Thyroid gland (tissue), 4 donors: ENCODE measurements at regions not wholly inside any gene's neighbourhood (a gene's known extent, or its start where the extent isn't known, plus 50 kb on each side); places are given as distances from the start of the nearest gene placed in this dataset.

Source experiments
- DNase-seq, 2 donors: peaks; one replicate each; pipeline ENCODE4 v3.0.0-alpha.2; 2019
- H3K27ac ChIP-seq, 3 donors: fragments of 200-600 bp; sonication (generic); 1 replicate in 2 of 3; 2 replicates in 1 of 3; pipeline ENCODE4 v1.5.1; 2016 to 2019; ENCODE audit warnings: mild to moderate bottlenecking in 1 of 3, moderate library complexity in 1 of 3
- H3K27me3 ChIP-seq: fragments of 200-600 bp; sonication (generic); one replicate; pipeline ENCODE4 v1.5.1; 2019
- H3K36me3 ChIP-seq, 2 donors: fragments of 200-600 bp; sonication (generic); one replicate each; pipeline ENCODE4 v1.5.1; 2016 to 2019
- H3K4me1 ChIP-seq, 2 donors: fragments of 200-600 bp; sonication (generic); one replicate each; pipeline ENCODE4 v1.5.1; 2017 to 2019
- H3K4me3 ChIP-seq, 3 donors: fragments of 200-600 bp; sonication (generic); replicated peaks in 1 of 3; 1 replicate in 2 of 3; 2 replicates in 1 of 3; pipeline ENCODE4 v1.5.1; 2016; ENCODE audit warnings: mild to moderate bottlenecking in 1 of 3
- H3K9me3 ChIP-seq: fragments of 200-600 bp; sonication (generic); one replicate; pipeline ENCODE4 v1.5.1; 2017
- CTCF ChIP-seq, 6 experiments: fragments of 200-600 bp in 3 of 6; fragments of 450-650 bp in 3 of 6; sonication (generic) in 3 of 6; IDR thresholded peaks; one replicate each; pipeline ENCODE4 v1.5.1; 2016 to 2019; ENCODE audit warnings: antibody characterized with exemption in 6 of 6, mild to moderate bottlenecking in 2 of 6, inconsistent platforms in 1 of 6, moderate library complexity in 1 of 6
- POLR2A ChIP-seq, 2 donors: fragments of 450-650 bp; IDR thresholded peaks; one replicate each; pipeline ENCODE4 v1.6.1; 2017; ENCODE audit warnings: antibody characterized with exemption in 2 of 2, mild to moderate bottlenecking in 2 of 2, moderate library complexity in 1 of 2
- WGBS, 2 donors: methylation state at CpG; one replicate each; pipeline ENCODE4 v1.1.5; 2017; 5-methylcytosine and 5-hydroxymethylcytosine counted together
- intact Hi-C: fragments of 100-400 bp; cut with DNase I; formaldehyde crosslinking; loops from one replicate; pipeline ENCODE4 v1.15.1; 2023

GRCh38 chr17:71147906-71148305 is 972.9 kb upstream of the SOX9 start:
- H3K36me3 ChIP-seq: no peaks in the 10 kb centered on the region
- H3K4me3 ChIP-seq: no peak overlapping the region
- no peak for TF ChIP-seq CTCF (IDR thresholded peaks at IDR 0.05)
- TF ChIP-seq POLR2A (IDR thresholded peaks at IDR 0.05): no peak
- no peaks in the 10 kb centered on the region for H3K27me3 ChIP-seq
- intact Hi-C loops: no loop called here
- no peaks in the 10 kb centered on the region for H3K9me3 ChIP-seq
- H3K27ac ChIP-seq: no peak overlapping the region
- H3K4me1 ChIP-seq: no peaks in the 10 kb centered on the region
- no peak for DNase-seq
- 83 to 86% methylated on average over 10 of the region's 10 CpGs for WGBS, 2 donors

DNA sequence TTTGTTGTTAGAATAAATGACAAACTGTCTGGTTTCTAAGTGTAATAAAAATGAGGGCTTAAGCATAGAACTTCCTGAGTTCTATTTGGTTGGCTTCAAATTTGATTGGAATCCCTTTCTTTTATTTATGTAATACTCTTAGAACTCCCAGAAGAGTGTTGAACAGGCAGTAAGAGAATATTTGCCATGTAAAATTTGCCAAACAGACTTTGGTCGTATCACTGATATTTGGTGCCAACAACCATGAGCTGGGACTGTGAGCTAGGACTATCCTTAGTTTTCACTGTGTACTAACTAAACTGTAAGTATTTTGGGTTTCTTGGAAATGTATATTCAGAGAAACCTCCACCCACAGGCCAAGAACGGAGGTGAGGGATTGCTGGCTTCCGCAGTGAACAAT is 971.2 kb upstream of the SOX9 start:
- DNase-seq: no peak
- TF ChIP-seq CTCF (IDR thresholded peaks at IDR 0.05) (no peak), POLR2A (IDR thresholded peaks at IDR 0.05) (no peak)
- Histone ChIP-seq H3K36me3 (no peaks in the 10 kb centered on the region), H3K4me3 (no peak overlapping the region), H3K4me1 (no peaks in the 10 kb centered on the region), H3K27me3 (no peaks in the 10 kb centered on the region), H3K27ac (no peak overlapping the region), H3K9me3 (no peaks in the 10 kb centered on the region)
- intact Hi-C loops: no loop called here
- WGBS, 2 donors: 79 to 86% methylated on average over 3 of the region's 3 CpGs

DNA sequence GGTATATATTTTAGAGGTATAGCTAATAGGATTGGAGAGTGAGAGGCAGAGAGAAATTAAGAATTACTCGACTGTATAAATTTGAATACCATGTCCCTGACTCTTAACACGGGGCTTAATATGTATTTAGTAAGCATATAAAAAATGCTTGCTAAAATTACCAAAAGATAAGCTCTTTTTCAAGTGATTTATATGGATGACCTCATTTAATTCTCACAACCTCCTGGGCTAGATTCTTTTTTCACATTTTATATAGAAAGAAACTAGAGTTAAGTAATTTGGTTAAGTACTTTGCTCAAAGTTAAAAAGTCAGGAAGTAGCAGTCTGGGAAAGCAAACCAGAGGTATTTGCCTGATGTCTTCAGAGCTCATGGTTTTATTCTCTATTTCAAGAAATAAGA is 963.5 kb upstream of the SOX9 start:
- no peak for DNase-seq
- no peaks in the 10 kb centered on the region for H3K36me3 ChIP-seq
- H3K27ac ChIP-seq: no peak overlapping the region
- WGBS, 2 donors: 83 to 89% methylated on average over 2 of the region's 2 CpGs
- TF ChIP-seq POLR2A (IDR thresholded peaks at IDR 0.05): no peak
- no peaks in the 10 kb centered on the region for H3K4me1 ChIP-seq
- H3K27me3 ChIP-seq: no peaks in the 10 kb centered on the region
- H3K4me3 ChIP-seq: no peak overlapping the region
- H3K9me3 ChIP-seq: no peaks in the 10 kb centered on the region
- intact Hi-C loops: no loop called here

DNA sequence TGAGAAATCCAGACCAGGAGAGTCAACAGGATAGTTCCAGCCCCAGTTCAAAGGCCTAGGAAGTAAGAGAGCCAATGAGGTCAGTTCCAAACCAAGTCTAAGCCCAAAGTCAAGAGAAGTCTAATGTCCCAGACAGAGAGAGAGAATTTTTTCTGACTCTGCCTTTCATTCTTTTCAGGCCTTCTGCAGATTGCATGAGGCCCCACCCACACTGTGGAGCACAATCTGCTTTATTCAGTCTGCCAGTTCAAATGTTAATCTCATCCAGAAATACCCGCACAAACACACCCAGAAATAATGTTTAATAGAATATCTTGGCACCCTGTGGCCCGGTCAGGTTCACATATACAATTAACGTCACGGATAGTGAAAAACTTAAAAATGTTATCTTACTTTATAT is 962.4 kb upstream of the SOX9 start:
- Histone ChIP-seq H3K9me3 (no peaks in the 10 kb centered on the region), H3K27me3 (no peaks in the 10 kb centered on the region), H3K36me3 (no peaks in the 10 kb centered on the region), H3K27ac (no peak overlapping the region), H3K4me3 (no peak overlapping the region), H3K4me1 (no peaks in the 10 kb centered on the region)
- no peak for TF ChIP-seq POLR2A (IDR thresholded peaks at IDR 0.05)
- no peak for TF ChIP-seq CTCF (IDR thresholded peaks at IDR 0.05)
- WGBS, 2 donors: 95 to 96% methylated on average over 4 of the region's 4 CpGs
- intact Hi-C loops: no loop called here
- no peak for DNase-seq

GRCh38 chr17:71163121-71163812 is 957.6 kb upstream of the SOX9 start:
- no peak overlapping the region for H3K4me3 ChIP-seq
- H3K9me3 ChIP-seq: no peaks in the 10 kb centered on the region
- no peaks in the 10 kb centered on the region for H3K36me3 ChIP-seq
- DNase-seq: peak; percentile 55
- TF ChIP-seq POLR2A (IDR thresholded peaks at IDR 0.05) (no peak), CTCF (IDR thresholded peaks at IDR 0.05) (no peak)
- no peak overlapping the region for H3K27ac ChIP-seq
- H3K27me3 ChIP-seq: no peaks in the 10 kb centered on the region
- 41 to 55% methylated on average over 6 of the region's 6 CpGs for WGBS, 2 donors
- intact Hi-C loops: no loop called here
- H3K4me1 ChIP-seq: no peaks in the 10 kb centered on the region

GRCh38 chr17:71163813-71164122 is 957.1 kb upstream of the SOX9 start:
- no peak overlapping the region for H3K27ac ChIP-seq
- intact Hi-C loops: no loop called here
- no peaks in the 10 kb centered on the region for H3K9me3 ChIP-seq

More at GRCh38 chr17:71163813-71164122, 957.1 kb upstream of the SOX9 start:
- WGBS, 2 donors: 68 to 89% methylated on average over 8 of the region's 8 CpGs
- Histone ChIP-seq H3K4me3 (no peak overlapping the region), H3K36me3 (no peaks in the 10 kb centered on the region), H3K4me1 (no peaks in the 10 kb centered on the region), H3K27me3 (no peaks in the 10 kb centered on the region)
- TF ChIP-seq CTCF (IDR thresholded peaks at IDR 0.05) (no peak), POLR2A (IDR thresholded peaks at IDR 0.05) (no peak)
- no peak for DNase-seq
